ENCODE measurements at regions not wholly inside any gene's neighbourhood (a gene's known extent, or its start where the extent isn't known, plus 50 kb on each side); places are given as distances from the start of the nearest gene placed in this dataset.

- BruUV-seq (replicated peaks): no TSS peak
- DNase-seq (ENCODE audit: low read depth, low spot score): no peak
- no peaks in the 10 kb centered on the region for H3K36me3 ChIP-seq (ENCODE audit: control insufficient read depth, insufficient read depth, low read length)
- ChIA-PET POLR2A (no interaction called here), CTCF (no interaction called here)
- H3K4me3 ChIP-seq (ENCODE audit: low read depth in 2 of 2, low read length in 2 of 2): no peak overlapping the region
- no peaks in the 10 kb centered on the region for H3K27me3 ChIP-seq (ENCODE audit: control insufficient read depth, insufficient read depth, low read length)
- no peak for ATAC-seq
- TF ChIP-seq, protein P1, sequence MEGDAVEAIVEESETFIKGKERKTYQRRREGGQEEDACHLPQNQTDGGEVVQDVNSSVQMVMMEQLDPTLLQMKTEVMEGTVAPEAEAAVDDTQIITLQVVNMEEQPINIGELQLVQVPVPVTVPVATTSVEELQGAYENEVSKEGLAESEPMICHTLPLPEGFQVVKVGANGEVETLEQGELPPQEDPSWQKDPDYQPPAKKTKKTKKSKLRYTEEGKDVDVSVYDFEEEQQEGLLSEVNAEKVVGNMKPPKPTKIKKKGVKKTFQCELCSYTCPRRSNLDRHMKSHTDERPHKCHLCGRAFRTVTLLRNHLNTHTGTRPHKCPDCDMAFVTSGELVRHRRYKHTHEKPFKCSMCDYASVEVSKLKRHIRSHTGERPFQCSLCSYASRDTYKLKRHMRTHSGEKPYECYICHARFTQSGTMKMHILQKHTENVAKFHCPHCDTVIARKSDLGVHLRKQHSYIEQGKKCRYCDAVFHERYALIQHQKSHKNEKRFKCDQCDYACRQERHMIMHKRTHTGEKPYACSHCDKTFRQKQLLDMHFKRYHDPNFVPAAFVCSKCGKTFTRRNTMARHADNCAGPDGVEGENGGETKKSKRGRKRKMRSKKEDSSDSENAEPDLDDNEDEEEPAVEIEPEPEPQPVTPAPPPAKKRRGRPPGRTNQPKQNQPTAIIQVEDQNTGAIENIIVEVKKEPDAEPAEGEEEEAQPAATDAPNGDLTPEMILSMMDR (IDR thresholded peaks at IDR 0.05): no peak
- no peak for TF ChIP-seq TCF7L2 (IDR thresholded peaks at IDR 0.05; ENCODE audit: low read depth, low read length)
- TF ChIP-seq SIN3A (IDR thresholded peaks at IDR 0.05; ENCODE audit: borderline replicate concordance, insufficient read depth, low read depth, low read length): no peak
- TF ChIP-seq, protein P2, sequence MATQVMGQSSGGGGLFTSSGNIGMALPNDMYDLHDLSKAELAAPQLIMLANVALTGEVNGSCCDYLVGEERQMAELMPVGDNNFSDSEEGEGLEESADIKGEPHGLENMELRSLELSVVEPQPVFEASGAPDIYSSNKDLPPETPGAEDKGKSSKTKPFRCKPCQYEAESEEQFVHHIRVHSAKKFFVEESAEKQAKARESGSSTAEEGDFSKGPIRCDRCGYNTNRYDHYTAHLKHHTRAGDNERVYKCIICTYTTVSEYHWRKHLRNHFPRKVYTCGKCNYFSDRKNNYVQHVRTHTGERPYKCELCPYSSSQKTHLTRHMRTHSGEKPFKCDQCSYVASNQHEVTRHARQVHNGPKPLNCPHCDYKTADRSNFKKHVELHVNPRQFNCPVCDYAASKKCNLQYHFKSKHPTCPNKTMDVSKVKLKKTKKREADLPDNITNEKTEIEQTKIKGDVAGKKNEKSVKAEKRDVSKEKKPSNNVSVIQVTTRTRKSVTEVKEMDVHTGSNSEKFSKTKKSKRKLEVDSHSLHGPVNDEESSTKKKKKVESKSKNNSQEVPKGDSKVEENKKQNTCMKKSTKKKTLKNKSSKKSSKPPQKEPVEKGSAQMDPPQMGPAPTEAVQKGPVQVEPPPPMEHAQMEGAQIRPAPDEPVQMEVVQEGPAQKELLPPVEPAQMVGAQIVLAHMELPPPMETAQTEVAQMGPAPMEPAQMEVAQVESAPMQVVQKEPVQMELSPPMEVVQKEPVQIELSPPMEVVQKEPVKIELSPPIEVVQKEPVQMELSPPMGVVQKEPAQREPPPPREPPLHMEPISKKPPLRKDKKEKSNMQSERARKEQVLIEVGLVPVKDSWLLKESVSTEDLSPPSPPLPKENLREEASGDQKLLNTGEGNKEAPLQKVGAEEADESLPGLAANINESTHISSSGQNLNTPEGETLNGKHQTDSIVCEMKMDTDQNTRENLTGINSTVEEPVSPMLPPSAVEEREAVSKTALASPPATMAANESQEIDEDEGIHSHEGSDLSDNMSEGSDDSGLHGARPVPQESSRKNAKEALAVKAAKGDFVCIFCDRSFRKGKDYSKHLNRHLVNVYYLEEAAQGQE (IDR thresholded peaks at IDR 0.05; ENCODE audit: insufficient read depth in 1 of 2, low read depth in 2 of 2, low read length in 1 of 2): no peak
- TF ChIP-seq POLR2AphosphoS5 (IDR thresholded peaks at IDR 0.05; ENCODE audit: low read depth, low read length): no peak
- H3K9me3 ChIP-seq (ENCODE audit: control insufficient read depth, insufficient read depth, low read depth, low read length): no peaks in the 10 kb centered on the region
- intact Hi-C loops (cut with micrococcal nuclease; ENCODE audit: unreplicated experiment) (no loop called here), in situ Hi-C loops (cut with HindIII; ENCODE audit: low pct_unique_long_range_greater_than_20kb, low sequenced_read_pairs) (no loop called here)
- no peaks in the 10 kb centered on the region for H3K4me1 ChIP-seq (ENCODE audit: control insufficient read depth, insufficient read depth, low read length)
- no peak overlapping the region for H3K27ac ChIP-seq (ENCODE audit: low read length)
These were observed 222.6 kb downstream of the CAAP1 start for GRCh38 chr9:26669701-26670670.

GRCh38 chr9:26667882-26668281 lies 224.7 kb downstream of the CAAP1 start:
- ChIA-PET CTCF (no interaction called here), POLR2A (no interaction called here)
- no peaks in the 10 kb centered on the region for H3K27me3 ChIP-seq (ENCODE audit: control insufficient read depth, insufficient read depth, low read length)
- no peak overlapping the region for H3K27ac ChIP-seq (ENCODE audit: low read length)
- no peak for DNase-seq (ENCODE audit: low read depth, low spot score)
- no peaks in the 10 kb centered on the region for H3K9me3 ChIP-seq (ENCODE audit: control insufficient read depth, insufficient read depth, low read depth, low read length)
- in situ Hi-C loops (cut with HindIII; ENCODE audit: low pct_unique_long_range_greater_than_20kb, low sequenced_read_pairs): no loop called here
- H3K4me1 ChIP-seq (ENCODE audit: control insufficient read depth, insufficient read depth, low read length): no peaks in the 10 kb centered on the region
- no peaks in the 10 kb centered on the region for H3K36me3 ChIP-seq (ENCODE audit: control insufficient read depth, insufficient read depth, low read length)
- no peak for ATAC-seq
- intact Hi-C loops (cut with micrococcal nuclease; ENCODE audit: unreplicated experiment): no loop called here
- no TSS peak for BruUV-seq (replicated peaks)
- TF ChIP-seq SIN3A (IDR thresholded peaks at IDR 0.05; ENCODE audit: borderline replicate concordance, insufficient read depth, low read depth, low read length) (no peak), TCF7L2 (IDR thresholded peaks at IDR 0.05; ENCODE audit: low read depth, low read length) (no peak), POLR2AphosphoS5 (IDR thresholded peaks at IDR 0.05; ENCODE audit: low read depth, low read length) (no peak)
- TF ChIP-seq, protein P1 (IDR thresholded peaks at IDR 0.05): no peak
- TF ChIP-seq, protein P2 (IDR thresholded peaks at IDR 0.05; ENCODE audit: insufficient read depth in 1 of 2, low read depth in 2 of 2, low read length in 1 of 2): no peak
- H3K4me3 ChIP-seq (ENCODE audit: low read depth in 2 of 2, low read length in 2 of 2): no peak overlapping the region
